GM23338 (cell line): ENCODE measurements at regions not wholly inside any gene's neighbourhood (a gene's known extent, or its start where the extent isn't known, plus 50 kb on each side); places are given as distances from the start of the nearest gene placed in this dataset.

Experiments used
- ATAC-seq: fragments of 200-7000 bp; cut with Tn5 transposase; 3 replicates; pipeline ENCODE4 v1.9.1; 2020
- DNase-seq: peaks from one replicate; pipeline ENCODE4 v3.0.0-alpha.2; 2015; ENCODE audit warnings: low spot score
- H2AFZ ChIP-seq: fragments of 200-600 bp; sonication (generic); 2 replicates; pipeline ENCODE4 v1.8.0; 2016; ENCODE audit warnings: antibody characterized with exemption, mild to moderate bottlenecking, moderate library complexity
- H3F3A ChIP-seq: fragments of 200-600 bp; sonication (generic); replicated peaks from 2 replicates; pipeline ENCODE4 v1.8.0; 2017; ENCODE audit warnings: antibody characterized with exemption, mixed run types, low read depth
- H3K27ac ChIP-seq: fragments of 200-600 bp; sonication (generic); 2 replicates; pipeline ENCODE4 v1.6.1; 2016; ENCODE audit warnings: low read depth
- H3K27me3 ChIP-seq: fragments of 200-600 bp; sonication (generic); 2 replicates; pipeline ENCODE4 v1.8.0; 2016; ENCODE audit warnings: mild to moderate bottlenecking, mixed run types, moderate library complexity; ENCODE audit not compliant: insufficient read depth
- H3K36me3 ChIP-seq: fragments of 200-600 bp; sonication (generic); 2 replicates; pipeline ENCODE4 v1.8.0; 2016; ENCODE audit warnings: mild to moderate bottlenecking; ENCODE audit not compliant: insufficient read depth
- H3K4me1 ChIP-seq: fragments of 200-600 bp; sonication (generic); 2 replicates; pipeline ENCODE4 v1.8.0; 2016; ENCODE audit warnings: mild to moderate bottlenecking, moderate library complexity; ENCODE audit not compliant: insufficient read depth
- H3K4me2 ChIP-seq: fragments of 200-600 bp; sonication (generic); 2 replicates; pipeline ENCODE4 v1.7.1; 2017; ENCODE audit warnings: mixed run types
- H3K4me3 ChIP-seq: fragments of 200-600 bp; sonication (generic); 2 replicates; pipeline ENCODE4 v1.6.1; 2016; ENCODE audit warnings: mixed run types
- H3K79me2 ChIP-seq: fragments of 200-600 bp; sonication (generic); replicated peaks from 2 replicates; pipeline ENCODE4 v1.8.0; 2017; ENCODE audit warnings: mild to moderate bottlenecking; ENCODE audit not compliant: insufficient read depth
- H3K9me2 ChIP-seq: fragments of 200-600 bp; sonication (generic); 2 replicates; pipeline ENCODE4 v1.8.0; 2017; ENCODE audit not compliant: insufficient read depth
- H4K20me1 ChIP-seq: fragments of 200-600 bp; sonication (generic); replicated peaks from 2 replicates; pipeline ENCODE4 v1.8.0; 2017; ENCODE audit warnings: mild to moderate bottlenecking; ENCODE audit not compliant: insufficient read depth
- H3K27ac Mint-ChIP-seq: 2 replicates; pipeline ENCODE4 v1.8.0; 2020; ENCODE audit warnings: inconsistent platforms, mild to moderate bottlenecking, moderate library complexity, mixed read lengths
- H3K27me3 Mint-ChIP-seq: 3 replicates; pipeline ENCODE4 v1.8.0; 2022; ENCODE audit warnings: low read depth, mild to moderate bottlenecking, moderate library complexity, mixed read lengths, inconsistent platforms; ENCODE audit not compliant: insufficient read depth, poor library complexity
- H3K36me3 Mint-ChIP-seq: 3 replicates; pipeline ENCODE4 v1.8.0; 2021; ENCODE audit warnings: low read depth, mild to moderate bottlenecking, inconsistent platforms, moderate library complexity, mixed read lengths
- H3K4me1 Mint-ChIP-seq: 3 replicates; pipeline ENCODE4 v1.8.0; 2020; ENCODE audit warnings: mild to moderate bottlenecking, inconsistent platforms, mixed read lengths
- H3K4me3 Mint-ChIP-seq: 3 replicates; pipeline ENCODE4 v1.8.0; 2021; ENCODE audit warnings: moderate library complexity, mild to moderate bottlenecking, inconsistent platforms, mixed read lengths
- H3K9me3 Mint-ChIP-seq: 3 replicates; pipeline ENCODE4 v1.8.0; 2020; ENCODE audit warnings: moderate library complexity, mild to moderate bottlenecking, inconsistent platforms, mixed read lengths
- CREB1 ChIP-seq: fragments of 250-450 bp; sonication (Bioruptor Pico); IDR thresholded peaks from 2 replicates; pipeline ENCODE4 v1.5.0; 2020; ENCODE audit warnings: low read depth, mild to moderate bottlenecking, moderate library complexity
- EZH2 ChIP-seq: fragments of 200-600 bp; sonication (generic); IDR thresholded peaks from one replicate; pipeline ENCODE4 v1.8.0; 2017; ENCODE audit warnings: antibody characterized with exemption, mild to moderate bottlenecking, low read depth; ENCODE audit not compliant: unreplicated experiment
- EZH2phosphoT487 ChIP-seq: fragments of 200-600 bp; sonication (generic); IDR thresholded peaks from one replicate; pipeline ENCODE4 v1.8.1; 2018; ENCODE audit warnings: antibody characterized with exemption; ENCODE audit not compliant: unreplicated experiment
- JUNB ChIP-seq: IDR thresholded peaks from one replicate; pipeline ENCODE4 v1.6.1; 2016; ENCODE audit warnings: antibody characterized with exemption; ENCODE audit not compliant: unreplicated experiment
- NANOG ChIP-seq: IDR thresholded peaks from 2 replicates; pipeline ENCODE4 v1.6.1; 2016; ENCODE audit warnings: antibody characterized with exemption, borderline replicate concordance
- POLR2AphosphoS5 ChIP-seq: IDR thresholded peaks from 2 replicates; pipeline ENCODE4 v1.6.1; 2016; ENCODE audit warnings: antibody characterized with exemption, low read depth
- STAT1 ChIP-seq: IDR thresholded peaks from one replicate; pipeline ENCODE4 v1.6.1; 2016; ENCODE audit warnings: antibody characterized with exemption; ENCODE audit not compliant: unreplicated experiment
- ZNF114 ChIP-seq: fragments of 250-450 bp; sonication (Bioruptor Pico); IDR thresholded peaks from 2 replicates; pipeline ENCODE4 v1.5.0; 2020; ENCODE audit warnings: mild to moderate bottlenecking, moderate library complexity
- ZNF331 ChIP-seq: fragments of 250-450 bp; sonication (Bioruptor Pico); IDR thresholded peaks from 2 replicates; pipeline ENCODE4 v1.5.0; 2020; ENCODE audit warnings: low read depth, mild to moderate bottlenecking, moderate library complexity
- TF ChIP-seq, protein P1 (sequence below): IDR thresholded peaks from one replicate; pipeline ENCODE4 v1.6.1; 2018; ENCODE audit warnings: antibody characterized with exemption; ENCODE audit not compliant: unreplicated experiment
- TF ChIP-seq, protein P2 (sequence below): fragments of 250-450 bp; sonication (Bioruptor Pico); IDR thresholded peaks from 2 replicates; pipeline ENCODE4 v1.5.0; 2020; ENCODE audit warnings: mild to moderate bottlenecking, moderate library complexity
- TF ChIP-seq, protein P3 (sequence below), 2 experiments: fragments of 200-600 bp in 1 of 2; sonication (generic) in 1 of 2; conservative IDR thresholded peaks; 2 replicates each; pipeline versions ENCODE4 v1.5.1 to v1.6.1; 2016 to 2017; ENCODE audit warnings: antibody characterized with exemption in 2 of 2, low read depth in 2 of 2, mild to moderate bottlenecking in 2 of 2, moderate library complexity in 1 of 2
- TF ChIP-seq, protein P4 (sequence below): IDR thresholded peaks from 2 replicates; pipeline ENCODE4 v1.6.1; 2016; ENCODE audit warnings: antibody characterized with exemption

DNA sequence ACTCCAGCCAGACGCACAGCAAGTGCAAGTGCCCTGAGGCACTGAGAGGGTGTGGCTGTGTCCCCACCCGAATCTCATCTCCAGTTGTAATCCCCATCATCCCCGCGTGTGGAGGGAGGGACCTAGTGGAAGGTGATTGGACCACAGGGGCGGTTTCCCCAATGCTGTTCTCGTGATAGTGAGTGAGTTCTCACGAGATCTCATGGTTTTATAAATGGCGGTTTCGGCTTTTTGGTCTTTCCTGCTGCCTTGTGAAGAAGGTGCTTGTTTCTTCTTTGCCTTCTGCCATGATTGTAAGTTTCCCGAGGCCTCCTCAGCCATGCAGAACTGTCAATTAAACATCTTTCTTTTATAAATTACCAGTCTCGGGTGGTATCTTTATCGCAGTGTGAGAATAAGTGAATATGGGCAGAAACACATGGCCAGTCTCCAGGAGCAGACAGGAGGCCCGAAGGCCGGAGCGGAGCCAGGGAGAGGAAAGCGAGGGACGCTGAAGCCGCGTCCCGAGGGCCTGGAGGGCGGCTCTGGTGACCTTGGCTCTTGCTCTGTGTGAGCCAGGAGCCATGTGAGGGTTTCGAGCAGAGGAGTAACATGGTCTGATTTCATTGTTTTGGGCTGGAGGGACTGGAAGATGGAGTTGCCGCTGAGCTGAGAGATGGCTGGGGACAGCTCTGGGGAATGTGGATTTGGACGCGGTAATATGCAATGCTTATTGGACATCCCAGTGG lies 76.0 kb upstream of the C1orf174 start:
- Histone ChIP-seq H3K79me2 (no peaks in the 10 kb centered on the region), H2AFZ (no peak overlapping the region), H3K4me1 (no peaks in the 10 kb centered on the region), H3K9me2 (no peaks in the 10 kb centered on the region), H3F3A (no peaks in the 10 kb centered on the region), H3K27ac (no peak overlapping the region), H4K20me1 (no peaks in the 10 kb centered on the region), H3K36me3 (no peaks in the 10 kb centered on the region), H3K4me2 (no peak overlapping the region), H3K27me3 (no peaks in the 10 kb centered on the region), H3K4me3 (no peak overlapping the region)
- TF ChIP-seq POLR2AphosphoS5 (no peak), STAT1 (no peak), ZNF114 (CRISPR knock-in tag) (no peak), NANOG (no peak), CREB1 (CRISPR knock-in tag) (no peak), JUNB (no peak), EZH2 (no peak), EZH2phosphoT487 (no peak), ZNF331 (no peak)
- TF ChIP-seq, protein P1, sequence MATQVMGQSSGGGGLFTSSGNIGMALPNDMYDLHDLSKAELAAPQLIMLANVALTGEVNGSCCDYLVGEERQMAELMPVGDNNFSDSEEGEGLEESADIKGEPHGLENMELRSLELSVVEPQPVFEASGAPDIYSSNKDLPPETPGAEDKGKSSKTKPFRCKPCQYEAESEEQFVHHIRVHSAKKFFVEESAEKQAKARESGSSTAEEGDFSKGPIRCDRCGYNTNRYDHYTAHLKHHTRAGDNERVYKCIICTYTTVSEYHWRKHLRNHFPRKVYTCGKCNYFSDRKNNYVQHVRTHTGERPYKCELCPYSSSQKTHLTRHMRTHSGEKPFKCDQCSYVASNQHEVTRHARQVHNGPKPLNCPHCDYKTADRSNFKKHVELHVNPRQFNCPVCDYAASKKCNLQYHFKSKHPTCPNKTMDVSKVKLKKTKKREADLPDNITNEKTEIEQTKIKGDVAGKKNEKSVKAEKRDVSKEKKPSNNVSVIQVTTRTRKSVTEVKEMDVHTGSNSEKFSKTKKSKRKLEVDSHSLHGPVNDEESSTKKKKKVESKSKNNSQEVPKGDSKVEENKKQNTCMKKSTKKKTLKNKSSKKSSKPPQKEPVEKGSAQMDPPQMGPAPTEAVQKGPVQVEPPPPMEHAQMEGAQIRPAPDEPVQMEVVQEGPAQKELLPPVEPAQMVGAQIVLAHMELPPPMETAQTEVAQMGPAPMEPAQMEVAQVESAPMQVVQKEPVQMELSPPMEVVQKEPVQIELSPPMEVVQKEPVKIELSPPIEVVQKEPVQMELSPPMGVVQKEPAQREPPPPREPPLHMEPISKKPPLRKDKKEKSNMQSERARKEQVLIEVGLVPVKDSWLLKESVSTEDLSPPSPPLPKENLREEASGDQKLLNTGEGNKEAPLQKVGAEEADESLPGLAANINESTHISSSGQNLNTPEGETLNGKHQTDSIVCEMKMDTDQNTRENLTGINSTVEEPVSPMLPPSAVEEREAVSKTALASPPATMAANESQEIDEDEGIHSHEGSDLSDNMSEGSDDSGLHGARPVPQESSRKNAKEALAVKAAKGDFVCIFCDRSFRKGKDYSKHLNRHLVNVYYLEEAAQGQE = no peak
- TF ChIP-seq, protein P2, sequence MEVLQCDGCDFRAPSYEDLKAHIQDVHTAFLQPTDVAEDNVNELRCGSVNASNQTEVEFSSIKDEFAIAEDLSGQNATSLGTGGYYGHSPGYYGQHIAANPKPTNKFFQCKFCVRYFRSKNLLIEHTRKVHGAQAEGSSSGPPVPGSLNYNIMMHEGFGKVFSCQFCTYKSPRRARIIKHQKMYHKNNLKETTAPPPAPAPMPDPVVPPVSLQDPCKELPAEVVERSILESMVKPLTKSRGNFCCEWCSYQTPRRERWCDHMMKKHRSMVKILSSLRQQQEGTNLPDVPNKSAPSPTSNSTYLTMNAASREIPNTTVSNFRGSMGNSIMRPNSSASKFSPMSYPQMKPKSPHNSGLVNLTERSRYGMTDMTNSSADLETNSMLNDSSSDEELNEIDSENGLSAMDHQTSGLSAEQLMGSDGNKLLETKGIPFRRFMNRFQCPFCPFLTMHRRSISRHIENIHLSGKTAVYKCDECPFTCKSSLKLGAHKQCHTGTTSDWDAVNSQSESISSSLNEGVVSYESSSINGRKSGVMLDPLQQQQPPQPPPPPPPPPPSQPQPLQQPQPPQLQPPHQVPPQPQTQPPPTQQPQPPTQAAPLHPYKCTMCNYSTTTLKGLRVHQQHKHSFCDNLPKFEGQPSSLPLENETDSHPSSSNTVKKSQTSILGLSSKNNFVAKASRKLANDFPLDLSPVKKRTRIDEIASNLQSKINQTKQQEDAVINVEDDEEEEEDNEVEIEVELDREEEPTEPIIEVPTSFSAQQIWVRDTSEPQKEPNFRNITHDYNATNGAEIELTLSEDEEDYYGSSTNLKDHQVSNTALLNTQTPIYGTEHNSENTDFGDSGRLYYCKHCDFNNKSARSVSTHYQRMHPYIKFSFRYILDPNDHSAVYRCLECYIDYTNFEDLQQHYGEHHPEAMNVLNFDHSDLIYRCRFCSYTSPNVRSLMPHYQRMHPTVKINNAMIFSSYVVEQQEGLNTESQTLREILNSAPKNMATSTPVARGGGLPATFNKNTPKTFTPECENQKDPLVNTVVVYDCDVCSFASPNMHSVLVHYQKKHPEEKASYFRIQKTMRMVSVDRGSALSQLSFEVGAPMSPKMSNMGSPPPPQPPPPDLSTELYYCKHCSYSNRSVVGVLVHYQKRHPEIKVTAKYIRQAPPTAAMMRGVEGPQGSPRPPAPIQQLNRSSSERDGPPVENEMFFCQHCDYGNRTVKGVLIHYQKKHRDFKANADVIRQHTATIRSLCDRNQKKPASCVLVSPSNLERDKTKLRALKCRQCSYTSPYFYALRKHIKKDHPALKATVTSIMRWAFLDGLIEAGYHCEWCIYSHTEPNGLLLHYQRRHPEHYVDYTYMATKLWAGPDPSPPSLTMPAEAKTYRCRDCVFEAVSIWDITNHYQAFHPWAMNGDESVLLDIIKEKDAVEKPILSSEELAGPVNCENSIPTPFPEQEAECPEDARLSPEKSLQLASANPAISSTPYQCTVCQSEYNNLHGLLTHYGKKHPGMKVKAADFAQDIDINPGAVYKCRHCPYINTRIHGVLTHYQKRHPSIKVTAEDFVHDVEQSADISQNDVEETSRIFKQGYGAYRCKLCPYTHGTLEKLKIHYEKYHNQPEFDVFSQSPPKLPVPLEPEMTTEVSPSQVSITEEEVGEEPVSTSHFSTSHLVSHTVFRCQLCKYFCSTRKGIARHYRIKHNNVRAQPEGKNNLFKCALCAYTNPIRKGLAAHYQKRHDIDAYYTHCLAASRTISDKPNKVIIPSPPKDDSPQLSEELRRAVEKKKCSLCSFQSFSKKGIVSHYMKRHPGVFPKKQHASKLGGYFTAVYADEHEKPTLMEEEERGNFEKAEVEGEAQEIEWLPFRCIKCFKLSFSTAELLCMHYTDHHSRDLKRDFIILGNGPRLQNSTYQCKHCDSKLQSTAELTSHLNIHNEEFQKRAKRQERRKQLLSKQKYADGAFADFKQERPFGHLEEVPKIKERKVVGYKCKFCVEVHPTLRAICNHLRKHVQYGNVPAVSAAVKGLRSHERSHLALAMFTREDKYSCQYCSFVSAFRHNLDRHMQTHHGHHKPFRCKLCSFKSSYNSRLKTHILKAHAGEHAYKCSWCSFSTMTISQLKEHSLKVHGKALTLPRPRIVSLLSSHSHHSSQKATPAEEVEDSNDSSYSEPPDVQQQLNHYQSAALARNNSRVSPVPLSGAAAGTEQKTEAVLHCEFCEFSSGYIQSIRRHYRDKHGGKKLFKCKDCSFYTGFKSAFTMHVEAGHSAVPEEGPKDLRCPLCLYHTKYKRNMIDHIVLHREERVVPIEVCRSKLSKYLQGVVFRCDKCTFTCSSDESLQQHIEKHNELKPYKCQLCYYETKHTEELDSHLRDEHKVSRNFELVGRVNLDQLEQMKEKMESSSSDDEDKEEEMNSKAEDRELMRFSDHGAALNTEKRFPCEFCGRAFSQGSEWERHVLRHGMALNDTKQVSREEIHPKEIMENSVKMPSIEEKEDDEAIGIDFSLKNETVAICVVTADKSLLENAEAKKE (CRISPR knock-in tag) = no peak
- TF ChIP-seq, protein P3, sequence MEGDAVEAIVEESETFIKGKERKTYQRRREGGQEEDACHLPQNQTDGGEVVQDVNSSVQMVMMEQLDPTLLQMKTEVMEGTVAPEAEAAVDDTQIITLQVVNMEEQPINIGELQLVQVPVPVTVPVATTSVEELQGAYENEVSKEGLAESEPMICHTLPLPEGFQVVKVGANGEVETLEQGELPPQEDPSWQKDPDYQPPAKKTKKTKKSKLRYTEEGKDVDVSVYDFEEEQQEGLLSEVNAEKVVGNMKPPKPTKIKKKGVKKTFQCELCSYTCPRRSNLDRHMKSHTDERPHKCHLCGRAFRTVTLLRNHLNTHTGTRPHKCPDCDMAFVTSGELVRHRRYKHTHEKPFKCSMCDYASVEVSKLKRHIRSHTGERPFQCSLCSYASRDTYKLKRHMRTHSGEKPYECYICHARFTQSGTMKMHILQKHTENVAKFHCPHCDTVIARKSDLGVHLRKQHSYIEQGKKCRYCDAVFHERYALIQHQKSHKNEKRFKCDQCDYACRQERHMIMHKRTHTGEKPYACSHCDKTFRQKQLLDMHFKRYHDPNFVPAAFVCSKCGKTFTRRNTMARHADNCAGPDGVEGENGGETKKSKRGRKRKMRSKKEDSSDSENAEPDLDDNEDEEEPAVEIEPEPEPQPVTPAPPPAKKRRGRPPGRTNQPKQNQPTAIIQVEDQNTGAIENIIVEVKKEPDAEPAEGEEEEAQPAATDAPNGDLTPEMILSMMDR (conservative IDR thresholded peaks at IDR 0.05; ENCODE audit: low read depth in 2 of 2) = no peak
- TF ChIP-seq, protein P4, sequence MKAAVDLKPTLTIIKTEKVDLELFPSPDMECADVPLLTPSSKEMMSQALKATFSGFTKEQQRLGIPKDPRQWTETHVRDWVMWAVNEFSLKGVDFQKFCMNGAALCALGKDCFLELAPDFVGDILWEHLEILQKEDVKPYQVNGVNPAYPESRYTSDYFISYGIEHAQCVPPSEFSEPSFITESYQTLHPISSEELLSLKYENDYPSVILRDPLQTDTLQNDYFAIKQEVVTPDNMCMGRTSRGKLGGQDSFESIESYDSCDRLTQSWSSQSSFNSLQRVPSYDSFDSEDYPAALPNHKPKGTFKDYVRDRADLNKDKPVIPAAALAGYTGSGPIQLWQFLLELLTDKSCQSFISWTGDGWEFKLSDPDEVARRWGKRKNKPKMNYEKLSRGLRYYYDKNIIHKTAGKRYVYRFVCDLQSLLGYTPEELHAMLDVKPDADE = no peak
- Mint-ChIP-seq H3K36me3 (peaks cover 8% of the 10 kb centered on the region), H3K4me3 (no peak overlapping the region), H3K27me3 (peaks cover 6% of the 10 kb centered on the region), H3K9me3 (peaks cover 92% of the 10 kb centered on the region), H3K27ac (no peak overlapping the region), H3K4me1 (no peaks in the 10 kb centered on the region; the same call in 2 of the 3 replicates)
- DNase-seq = no peak
- ATAC-seq = no peak
